Right atrium auricular region (tissue), 2 donors: ENCODE measurements at regions not wholly inside any gene's neighbourhood (a gene's known extent, or its start where the extent isn't known, plus 50 kb on each side); places are given as distances from the start of the nearest gene placed in this dataset.

Source experiments
- DNase-seq: peaks from one replicate; pipeline ENCODE4 v3.0.0-alpha.2; 2019; ENCODE audit warnings: low spot score
- H3K27ac ChIP-seq, 2 donors: fragments of 200-600 bp; sonication (generic); 1 replicate in 1 of 2; 2 replicates in 1 of 2; pipeline ENCODE4 v1.5.1; 2016 to 2019
- H3K27me3 ChIP-seq, 2 donors: fragments of 200-600 bp; sonication (generic); one replicate each; pipeline versions ENCODE4 v1.5.1 to v1.6.0; 2017 to 2019
- H3K36me3 ChIP-seq: fragments of 200-600 bp; sonication (generic); one replicate; pipeline ENCODE4 v1.5.1; 2016
- H3K4me1 ChIP-seq, 2 donors: fragments of 200-600 bp; sonication (generic); one replicate each; pipeline versions ENCODE4 v1.5.1 to v1.6.0; 2017 to 2019
- H3K4me3 ChIP-seq, 2 donors: fragments of 200-600 bp; sonication (generic); 1 replicate in 1 of 2; 2 replicates in 1 of 2; pipeline ENCODE4 v1.5.1; 2017 to 2019; ENCODE audit warnings: mild to moderate bottlenecking in 1 of 2, moderate library complexity in 1 of 2
- H3K9me3 ChIP-seq, 2 donors: fragments of 200-600 bp; sonication (generic); one replicate each; pipeline ENCODE4 v1.5.1; 2019
- TF ChIP-seq, protein P1 (sequence below), 2 donors: fragments of 200-600 bp; sonication (generic); IDR thresholded peaks; one replicate each; pipeline ENCODE4 v1.5.1; 2019; ENCODE audit warnings: antibody characterized with exemption in 2 of 2

DNA sequence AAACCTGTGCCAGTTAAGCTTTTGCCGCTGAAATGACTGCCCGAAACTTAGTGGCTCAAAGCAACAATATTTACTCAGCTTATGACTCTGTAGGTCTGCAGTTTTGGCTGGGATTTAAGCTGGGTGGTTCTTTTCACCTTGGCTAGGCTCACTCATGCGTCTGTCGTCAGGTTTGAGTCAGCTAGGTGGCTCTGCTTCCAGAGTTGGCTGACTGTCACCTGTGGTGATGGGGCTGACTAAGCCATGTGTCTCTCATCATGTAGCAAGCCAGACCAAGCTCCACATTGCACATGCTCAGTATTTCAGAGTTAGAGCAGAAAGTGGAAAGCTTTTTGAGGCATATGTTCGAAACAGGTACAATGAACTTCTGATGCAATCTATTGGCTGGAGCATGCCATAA is 354.8 kb downstream of the MEIS1 start:
- H3K4me1 ChIP-seq = no peaks in the 10 kb centered on the region
- no peak for DNase-seq
- no peak overlapping the region for H3K27ac ChIP-seq

DNA sequence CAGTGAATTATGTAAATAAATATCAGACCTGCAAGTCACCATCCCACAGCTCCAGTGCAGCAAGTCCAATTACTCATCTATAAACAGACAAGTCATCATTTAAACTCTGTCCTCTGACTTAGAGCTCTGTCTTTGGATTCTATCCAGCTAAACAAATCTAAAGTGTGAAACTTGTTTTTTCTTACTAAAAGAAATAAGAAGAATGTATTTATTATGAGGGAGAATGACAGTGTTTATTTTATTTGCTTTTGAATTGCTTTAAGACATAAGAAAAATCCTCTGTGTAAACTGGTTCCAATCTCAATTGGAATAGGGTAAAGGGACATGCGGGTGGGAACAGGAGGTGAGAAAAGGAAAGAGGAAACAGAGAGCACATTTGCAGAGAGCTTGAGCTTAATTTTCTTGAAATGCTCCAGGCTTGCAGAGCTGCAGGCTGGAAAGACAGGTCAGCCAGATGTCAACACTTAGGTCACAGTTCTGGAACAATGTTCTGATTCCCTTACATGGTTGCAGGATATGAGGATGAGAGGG is 355.8 kb downstream of the MEIS1 start:
- no peaks in the 10 kb centered on the region for H3K27me3 ChIP-seq
- H3K4me3 ChIP-seq = no peak overlapping the region
- H3K4me1 ChIP-seq = no peaks in the 10 kb centered on the region
- TF ChIP-seq, protein P1, sequence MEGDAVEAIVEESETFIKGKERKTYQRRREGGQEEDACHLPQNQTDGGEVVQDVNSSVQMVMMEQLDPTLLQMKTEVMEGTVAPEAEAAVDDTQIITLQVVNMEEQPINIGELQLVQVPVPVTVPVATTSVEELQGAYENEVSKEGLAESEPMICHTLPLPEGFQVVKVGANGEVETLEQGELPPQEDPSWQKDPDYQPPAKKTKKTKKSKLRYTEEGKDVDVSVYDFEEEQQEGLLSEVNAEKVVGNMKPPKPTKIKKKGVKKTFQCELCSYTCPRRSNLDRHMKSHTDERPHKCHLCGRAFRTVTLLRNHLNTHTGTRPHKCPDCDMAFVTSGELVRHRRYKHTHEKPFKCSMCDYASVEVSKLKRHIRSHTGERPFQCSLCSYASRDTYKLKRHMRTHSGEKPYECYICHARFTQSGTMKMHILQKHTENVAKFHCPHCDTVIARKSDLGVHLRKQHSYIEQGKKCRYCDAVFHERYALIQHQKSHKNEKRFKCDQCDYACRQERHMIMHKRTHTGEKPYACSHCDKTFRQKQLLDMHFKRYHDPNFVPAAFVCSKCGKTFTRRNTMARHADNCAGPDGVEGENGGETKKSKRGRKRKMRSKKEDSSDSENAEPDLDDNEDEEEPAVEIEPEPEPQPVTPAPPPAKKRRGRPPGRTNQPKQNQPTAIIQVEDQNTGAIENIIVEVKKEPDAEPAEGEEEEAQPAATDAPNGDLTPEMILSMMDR (IDR thresholded peaks at IDR 0.05) = no peak
- no peak for DNase-seq
- no peak overlapping the region for H3K27ac ChIP-seq
- no peaks in the 10 kb centered on the region for H3K36me3 ChIP-seq
- H3K9me3 ChIP-seq = no peaks in the 10 kb centered on the region

More for the DNA sequence above, 354.8 kb downstream of the MEIS1 start:
- H3K9me3 ChIP-seq = no peaks in the 10 kb centered on the region
- TF ChIP-seq, protein P1 (IDR thresholded peaks at IDR 0.05) = no peak
- no peak overlapping the region for H3K4me3 ChIP-seq
- no peaks in the 10 kb centered on the region for H3K27me3 ChIP-seq
- H3K36me3 ChIP-seq = no peaks in the 10 kb centered on the region

DNA sequence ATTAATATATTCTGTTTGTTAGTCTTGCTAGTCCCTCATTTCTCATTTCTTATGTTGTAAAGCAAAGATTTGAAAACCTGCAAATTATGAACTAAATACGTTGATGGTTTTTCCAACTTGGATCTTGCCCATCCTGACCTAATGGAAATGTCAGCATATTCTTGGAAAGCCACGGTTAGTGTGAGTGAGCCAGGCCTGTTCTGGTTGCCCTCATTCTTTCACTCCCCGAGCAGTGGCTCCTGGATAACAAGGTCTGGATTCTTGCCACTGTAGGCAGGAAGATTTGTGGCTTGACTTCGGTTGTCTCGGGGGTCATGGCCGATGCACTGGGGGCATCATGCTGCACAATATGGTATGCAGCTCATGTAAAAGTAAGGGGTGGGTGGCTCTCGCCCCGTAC is 359.1 kb downstream of the MEIS1 start:
- H3K4me3 ChIP-seq = no peak overlapping the region
- no peak for DNase-seq
- no peak overlapping the region for H3K27ac ChIP-seq
- no peaks in the 10 kb centered on the region for H3K27me3 ChIP-seq
- H3K36me3 ChIP-seq = no peaks in the 10 kb centered on the region
- H3K9me3 ChIP-seq = no peaks in the 10 kb centered on the region
- no peaks in the 10 kb centered on the region for H3K4me1 ChIP-seq
- TF ChIP-seq, protein P1 (IDR thresholded peaks at IDR 0.05) = no peak

DNA sequence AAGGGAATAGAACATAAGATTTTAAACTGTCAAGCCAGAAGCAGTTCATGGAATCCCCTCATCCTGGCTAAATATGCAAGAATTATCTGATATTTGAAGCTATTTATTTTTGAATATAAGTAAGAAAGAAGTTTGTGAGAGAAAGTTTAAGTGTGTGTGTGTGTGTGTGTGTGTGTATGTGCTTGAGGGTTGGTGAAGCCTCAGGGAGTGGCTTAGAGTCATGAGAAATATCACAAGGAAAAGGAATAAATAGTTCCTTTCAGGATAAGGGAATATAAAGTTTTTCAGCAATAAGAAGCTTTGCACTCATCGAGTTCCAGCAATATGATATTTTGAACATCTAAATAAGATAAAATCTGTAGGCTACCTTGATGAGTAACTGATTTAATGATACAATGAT is 359.6 kb downstream of the MEIS1 start:
- DNase-seq = no peak
- Histone ChIP-seq H3K4me3 (no peak overlapping the region), H3K27ac (no peak overlapping the region), H3K9me3 (no peaks in the 10 kb centered on the region), H3K27me3 (no peaks in the 10 kb centered on the region), H3K4me1 (no peaks in the 10 kb centered on the region), H3K36me3 (no peaks in the 10 kb centered on the region)
- TF ChIP-seq, protein P1 (IDR thresholded peaks at IDR 0.05) = no peak

DNA sequence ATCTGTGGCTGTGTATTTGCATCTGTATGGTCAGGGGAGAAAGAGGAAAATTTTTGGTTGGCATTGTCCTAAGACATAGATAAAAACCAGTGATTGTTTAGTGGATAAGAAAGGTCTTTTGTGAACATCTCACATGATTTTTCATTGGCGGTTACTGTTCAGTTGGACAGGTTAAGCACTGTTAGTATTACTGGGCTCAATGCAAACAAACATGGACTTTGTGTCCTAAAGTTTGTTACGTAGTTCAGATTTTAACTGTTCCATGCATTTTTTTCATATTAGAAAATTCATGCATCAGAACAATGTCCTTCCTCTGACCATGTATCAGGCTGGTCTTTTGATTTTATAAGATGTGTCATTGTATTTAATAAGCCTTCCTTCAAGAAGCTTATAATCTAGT is 368.0 kb downstream of the MEIS1 start:
- DNase-seq = no peak
- H3K4me3 ChIP-seq = no peak overlapping the region
- no peaks in the 10 kb centered on the region for H3K27me3 ChIP-seq
- H3K9me3 ChIP-seq = no peaks in the 10 kb centered on the region
- TF ChIP-seq, protein P1 (IDR thresholded peaks at IDR 0.05) = no peak
- H3K4me1 ChIP-seq = no peaks in the 10 kb centered on the region
- H3K36me3 ChIP-seq = no peaks in the 10 kb centered on the region
- no peak overlapping the region for H3K27ac ChIP-seq

DNA sequence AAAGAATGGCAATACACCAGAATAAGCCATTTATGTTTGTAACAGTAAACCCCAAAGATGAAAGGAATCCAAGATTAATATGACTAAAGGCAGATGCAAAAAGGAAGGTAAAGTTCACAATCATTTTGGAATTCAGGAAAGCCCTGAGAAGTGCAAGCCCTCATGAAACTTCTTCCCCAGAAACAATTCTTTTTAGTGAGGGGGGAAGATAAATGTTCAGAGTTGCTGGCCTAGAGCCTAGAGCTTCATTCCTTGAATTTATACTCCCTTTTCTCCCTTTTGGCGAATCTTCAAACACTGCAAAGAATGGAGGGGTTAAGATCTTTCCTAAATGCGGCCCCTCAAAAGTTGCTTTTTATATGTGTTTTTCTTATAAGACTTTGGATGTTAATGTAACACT is 368.8 kb downstream of the MEIS1 start:
- H3K27me3 ChIP-seq = no peaks in the 10 kb centered on the region
- DNase-seq = no peak
- TF ChIP-seq, protein P1 (IDR thresholded peaks at IDR 0.05) = no peak
- no peaks in the 10 kb centered on the region for H3K9me3 ChIP-seq
- H3K4me1 ChIP-seq = no peaks in the 10 kb centered on the region
- no peak overlapping the region for H3K4me3 ChIP-seq
- no peak overlapping the region for H3K27ac ChIP-seq
- no peaks in the 10 kb centered on the region for H3K36me3 ChIP-seq
